ENCODE measurements at regions not wholly inside any gene's neighbourhood (a gene's known extent, or its start where the extent isn't known, plus 50 kb on each side); places are given as distances from the start of the nearest gene placed in this dataset.

DNA sequence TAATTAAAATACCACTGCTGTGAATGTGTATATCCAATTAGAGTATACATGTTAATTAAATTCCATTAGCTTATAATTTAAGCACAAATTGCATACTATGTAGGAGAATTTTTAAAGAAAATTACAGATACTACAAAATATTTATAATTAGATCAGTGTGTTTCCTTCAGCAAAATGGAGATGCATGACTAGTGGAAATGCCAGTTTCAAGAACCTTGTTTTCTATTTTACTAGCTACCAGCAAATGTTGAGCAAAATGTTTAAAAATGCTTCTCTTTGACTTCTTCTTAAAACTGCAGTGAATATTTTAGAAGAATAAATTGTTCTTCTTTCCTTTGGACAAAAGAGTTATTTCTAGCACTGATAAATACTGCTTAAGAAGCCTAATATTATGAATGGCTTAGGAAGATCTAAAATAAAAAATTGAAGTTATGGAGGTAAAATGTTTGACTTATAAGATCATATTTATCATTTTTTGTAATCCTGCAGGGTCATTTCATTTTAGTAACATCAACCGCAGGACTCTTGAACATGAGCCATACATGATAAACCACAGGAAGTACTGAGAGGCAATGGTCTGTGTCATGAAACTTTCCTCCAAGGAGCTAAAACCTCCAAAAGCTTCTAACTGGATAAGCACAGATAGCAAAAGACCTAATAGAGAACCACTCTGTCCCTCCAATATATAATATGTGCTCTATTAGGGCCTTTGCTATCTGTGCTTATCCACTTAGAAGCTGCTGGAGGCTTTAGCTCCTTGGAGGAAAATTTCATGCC is 1066.0 kb upstream of the CELF2 start:
- H3K79me2 ChIP-seq (ENCODE audit: insufficient read depth, low read length) = no peaks in the 10 kb centered on the region
- intact Hi-C loops (cut with micrococcal nuclease) = no loop called here
- no peaks in the 10 kb centered on the region for H3K27me3 ChIP-seq (ENCODE audit: insufficient read depth, low read length)
- no peaks in the 10 kb centered on the region for H3K4me1 ChIP-seq (ENCODE audit: control insufficient read depth in 1 of 2, insufficient read depth in 2 of 2, low read length in 2 of 2)
- ChIA-PET CTCF (no interaction called here), POLR2A (no interaction called here), RAD21 (ENCODE audit: low non-redundant PET in 1 of 2, low total read pairs in 2 of 2, uncharacterized antibody in 2 of 2, unreplicated experiment in 2 of 2) (no interaction called here)
- no peak overlapping the region for H3K9ac ChIP-seq (ENCODE audit: low read length)
- H3K27ac ChIP-seq (ENCODE audit: low read depth, low read length) = no peak overlapping the region
- H3K9me2 ChIP-seq (ENCODE audit: insufficient read depth) = no peaks in the 10 kb centered on the region
- TF ChIP-seq YY1 (IDR thresholded peaks at IDR 0.05; ENCODE audit: extremely low read depth, insufficient replicate concordance, low read depth, low read length) = no peak
- TF ChIP-seq EGR1 (IDR thresholded peaks at IDR 0.05; ENCODE audit: low read depth) = no peak
- no peak for TF ChIP-seq RAD21 (IDR thresholded peaks at IDR 0.05; ENCODE audit: low read depth)
- TF ChIP-seq, protein P1, sequence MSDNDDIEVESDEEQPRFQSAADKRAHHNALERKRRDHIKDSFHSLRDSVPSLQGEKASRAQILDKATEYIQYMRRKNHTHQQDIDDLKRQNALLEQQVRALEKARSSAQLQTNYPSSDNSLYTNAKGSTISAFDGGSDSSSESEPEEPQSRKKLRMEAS (IDR thresholded peaks at IDR 0.05) = no peak
- TF ChIP-seq, protein P2, sequence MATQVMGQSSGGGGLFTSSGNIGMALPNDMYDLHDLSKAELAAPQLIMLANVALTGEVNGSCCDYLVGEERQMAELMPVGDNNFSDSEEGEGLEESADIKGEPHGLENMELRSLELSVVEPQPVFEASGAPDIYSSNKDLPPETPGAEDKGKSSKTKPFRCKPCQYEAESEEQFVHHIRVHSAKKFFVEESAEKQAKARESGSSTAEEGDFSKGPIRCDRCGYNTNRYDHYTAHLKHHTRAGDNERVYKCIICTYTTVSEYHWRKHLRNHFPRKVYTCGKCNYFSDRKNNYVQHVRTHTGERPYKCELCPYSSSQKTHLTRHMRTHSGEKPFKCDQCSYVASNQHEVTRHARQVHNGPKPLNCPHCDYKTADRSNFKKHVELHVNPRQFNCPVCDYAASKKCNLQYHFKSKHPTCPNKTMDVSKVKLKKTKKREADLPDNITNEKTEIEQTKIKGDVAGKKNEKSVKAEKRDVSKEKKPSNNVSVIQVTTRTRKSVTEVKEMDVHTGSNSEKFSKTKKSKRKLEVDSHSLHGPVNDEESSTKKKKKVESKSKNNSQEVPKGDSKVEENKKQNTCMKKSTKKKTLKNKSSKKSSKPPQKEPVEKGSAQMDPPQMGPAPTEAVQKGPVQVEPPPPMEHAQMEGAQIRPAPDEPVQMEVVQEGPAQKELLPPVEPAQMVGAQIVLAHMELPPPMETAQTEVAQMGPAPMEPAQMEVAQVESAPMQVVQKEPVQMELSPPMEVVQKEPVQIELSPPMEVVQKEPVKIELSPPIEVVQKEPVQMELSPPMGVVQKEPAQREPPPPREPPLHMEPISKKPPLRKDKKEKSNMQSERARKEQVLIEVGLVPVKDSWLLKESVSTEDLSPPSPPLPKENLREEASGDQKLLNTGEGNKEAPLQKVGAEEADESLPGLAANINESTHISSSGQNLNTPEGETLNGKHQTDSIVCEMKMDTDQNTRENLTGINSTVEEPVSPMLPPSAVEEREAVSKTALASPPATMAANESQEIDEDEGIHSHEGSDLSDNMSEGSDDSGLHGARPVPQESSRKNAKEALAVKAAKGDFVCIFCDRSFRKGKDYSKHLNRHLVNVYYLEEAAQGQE (IDR thresholded peaks at IDR 0.05; ENCODE audit: low read depth) = no peak
- H3K4me2 ChIP-seq (ENCODE audit: low read length) = no peak overlapping the region
- no peak overlapping the region for H2AFZ ChIP-seq (ENCODE audit: low read depth, low read length, poor library complexity, severe bottlenecking)
- BruUV-seq (replicated peaks) = no TSS peak
- H3K4me3 ChIP-seq (replicated peaks in 1 of 2; ENCODE audit: low read depth in 1 of 2, low read length in 2 of 2) = no peak overlapping the region
- DNase-seq (ENCODE audit: low read depth, low spot score) (no peak), ATAC-seq (no peak)
- no peaks in the 10 kb centered on the region for H4K20me1 ChIP-seq (ENCODE audit: insufficient read depth)
- H3K36me3 ChIP-seq (ENCODE audit: control insufficient read depth in 1 of 2, insufficient read depth in 2 of 2, low read length in 2 of 2) = no peaks in the 10 kb centered on the region
- H3K9me3 ChIP-seq (ENCODE audit: control insufficient read depth in 1 of 2, insufficient read depth in 1 of 2, low read depth in 1 of 2, low read length in 2 of 2) = peaks cover 3 to 16% of the 10 kb centered on the region in 2 experiments; a peak in 2 of 4 replicates

All from HCT116 (cell line).